ENCODE measurements at regions not wholly inside any gene's neighbourhood (a gene's known extent, or its start where the extent isn't known, plus 50 kb on each side); places are given as distances from the start of the nearest gene placed in this dataset.

- DNase-seq, result no peak
These were observed 180.3 kb upstream of the GRB10 start for GRCh38 chr7:50962962-50963374.

- no peak for DNase-seq
These were observed 179.7 kb upstream of the GRB10 start for GRCh38 chr7:50962281-50962883.

GRCh38 chr7:50960621-50961310 lies 178.1 kb upstream of the GRB10 start:
- DNase-seq, result no peak

GRCh38 chr7:50959991-50960390 lies 177.3 kb upstream of the GRB10 start:
- no peak for DNase-seq

- DNase-seq, result no peak
These were observed 176.9 kb upstream of the GRB10 start for GRCh38 chr7:50959560-50959959.

- DNase-seq, result no peak
These were observed 175.2 kb upstream of the GRB10 start for GRCh38 chr7:50957855-50958254.

- no peak for DNase-seq
These were observed 174.7 kb upstream of the GRB10 start for GRCh38 chr7:50957431-50957830.

- DNase-seq, result no peak
These were observed 173.9 kb upstream of the GRB10 start for GRCh38 chr7:50956522-50957155.

- DNase-seq, result no peak
These were observed 172.0 kb upstream of the GRB10 start for GRCh38 chr7:50954716-50955115.

- DNase-seq, result no peak
These were observed 171.5 kb upstream of the GRB10 start for GRCh38 chr7:50954245-50954644.

- no peak for DNase-seq
These were observed 171.1 kb upstream of the GRB10 start for GRCh38 chr7:50953820-50954219.

GRCh38 chr7:50953303-50953702 lies 170.6 kb upstream of the GRB10 start:
- DNase-seq, result no peak

- DNase-seq, result no peak
These were observed 169.8 kb upstream of the GRB10 start for GRCh38 chr7:50952544-50952943.

GRCh38 chr7:50952120-50952519 lies 169.4 kb upstream of the GRB10 start:
- no peak for DNase-seq

- DNase-seq, result no peak
These were observed 160.8 kb upstream of the GRB10 start for GRCh38 chr7:50943482-50943881.

GRCh38 chr7:50941525-50941924 lies 158.8 kb upstream of the GRB10 start:
- no peak for DNase-seq

GRCh38 chr7:50940621-50941020 lies 157.9 kb upstream of the GRB10 start:
- no peak for DNase-seq

- DNase-seq, result peak; percentile 7
These were observed 156.3 kb upstream of the GRB10 start for GRCh38 chr7:50939021-50939420.

- DNase-seq, result no peak
These were observed 155.0 kb upstream of the GRB10 start for GRCh38 chr7:50937727-50938126.

GRCh38 chr7:50926049-50926448 lies 143.4 kb upstream of the GRB10 start:
- no peak for DNase-seq

- DNase-seq, result no peak
These were observed 140.8 kb upstream of the GRB10 start for GRCh38 chr7:50923476-50923875.

- DNase-seq, result no peak
These were observed 138.6 kb upstream of the GRB10 start for GRCh38 chr7:50921114-50921813.

GRCh38 chr7:50920031-50920635 lies 137.4 kb upstream of the GRB10 start:
- no peak for DNase-seq
